Left lung (tissue), 4 donors: ENCODE measurements at regions not wholly inside any gene's neighbourhood (a gene's known extent, or its start where the extent isn't known, plus 50 kb on each side); places are given as distances from the start of the nearest gene placed in this dataset.

Experiments
- ATAC-seq: fragments of 200-7000 bp; cut with Tn5 transposase; one replicate; pipeline ENCODE4 v1.9.1; 2020; ENCODE audit warnings: moderate library complexity
- DNase-seq, 4 donors: peaks; one replicate each; pipeline ENCODE4 v3.0.0-alpha.2; 2013 to 2020
- H3K27ac ChIP-seq, 2 donors: fragments of 200-600 bp; sonication (generic) in 1 of 2; one replicate each; pipeline versions ENCODE4 v1.5.0 to v1.8.0; 2020 to 2021
- H3K27me3 ChIP-seq, 2 donors: fragments of 200-600 bp; sonication (generic) in 1 of 2; one replicate each; pipeline versions ENCODE4 v1.5.0 to v1.8.0; 2020 to 2021
- H3K36me3 ChIP-seq, 2 donors: fragments of 200-600 bp; sonication (generic) in 1 of 2; one replicate each; pipeline versions ENCODE4 v1.5.0 to v1.8.0; 2020 to 2021
- H3K4me1 ChIP-seq, 2 donors: fragments of 200-600 bp; one replicate each; pipeline ENCODE4 v1.8.0; 2021
- H3K4me3 ChIP-seq, 2 donors: fragments of 200-600 bp; sonication (generic) in 1 of 2; one replicate each; pipeline versions ENCODE4 v1.5.0 to v1.8.0; 2020 to 2021; ENCODE audit warnings: mild to moderate bottlenecking in 1 of 2
- H3K9me3 ChIP-seq, 2 donors: fragments of 200-600 bp; sonication (generic) in 1 of 2; one replicate each; pipeline versions ENCODE4 v1.5.0 to v1.8.0; 2020 to 2021
- intact Hi-C, 2 donors: fragments of 100-400 bp; cut with DNase I; formaldehyde crosslinking; loops; one replicate each; pipeline versions ENCODE4 v1.11.2 to v1.14.2; 2022
- TF ChIP-seq, protein P1 (sequence below), 2 donors: fragments of 200-600 bp; sonication (generic) in 1 of 2; IDR thresholded peaks; one replicate each; pipeline versions ENCODE4 v1.5.0 to v1.8.0; 2021; ENCODE audit warnings: antibody characterized with exemption in 2 of 2
- donor health status: DM: no; HTN: yes; CAD: no.
- donor health status: DM: no; HTN: no; CAD: no.

DNA sequence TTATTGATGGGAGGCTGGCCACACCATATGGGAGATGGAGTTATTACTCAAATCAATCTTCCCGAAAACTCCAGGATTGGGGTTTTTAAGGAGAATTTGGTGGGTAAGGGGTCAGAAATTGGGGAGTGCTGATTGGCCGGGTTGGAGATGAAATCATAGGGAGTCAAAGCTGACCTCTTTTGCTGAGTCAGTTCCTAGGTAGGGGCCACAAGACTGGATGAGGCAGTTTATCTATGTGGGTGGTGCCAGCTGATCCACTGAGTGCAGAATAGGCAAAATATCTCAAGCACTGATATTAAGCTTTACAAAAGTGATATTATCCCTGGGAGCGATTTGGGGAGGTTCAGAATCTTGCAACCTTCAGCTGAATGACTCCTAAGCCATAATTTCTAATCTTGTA is 75.7 kb upstream of the CLINT1 start:
- Histone ChIP-seq H3K27me3 (no peaks in the 10 kb centered on the region), H3K27ac (no peak overlapping the region), H3K4me3 (no peak overlapping the region), H3K36me3 (no peaks in the 10 kb centered on the region), H3K9me3 (no peaks in the 10 kb centered on the region), H3K4me1 (no peaks in the 10 kb centered on the region)
- ATAC-seq (no peak), DNase-seq (no peak)
- TF ChIP-seq, protein P1, sequence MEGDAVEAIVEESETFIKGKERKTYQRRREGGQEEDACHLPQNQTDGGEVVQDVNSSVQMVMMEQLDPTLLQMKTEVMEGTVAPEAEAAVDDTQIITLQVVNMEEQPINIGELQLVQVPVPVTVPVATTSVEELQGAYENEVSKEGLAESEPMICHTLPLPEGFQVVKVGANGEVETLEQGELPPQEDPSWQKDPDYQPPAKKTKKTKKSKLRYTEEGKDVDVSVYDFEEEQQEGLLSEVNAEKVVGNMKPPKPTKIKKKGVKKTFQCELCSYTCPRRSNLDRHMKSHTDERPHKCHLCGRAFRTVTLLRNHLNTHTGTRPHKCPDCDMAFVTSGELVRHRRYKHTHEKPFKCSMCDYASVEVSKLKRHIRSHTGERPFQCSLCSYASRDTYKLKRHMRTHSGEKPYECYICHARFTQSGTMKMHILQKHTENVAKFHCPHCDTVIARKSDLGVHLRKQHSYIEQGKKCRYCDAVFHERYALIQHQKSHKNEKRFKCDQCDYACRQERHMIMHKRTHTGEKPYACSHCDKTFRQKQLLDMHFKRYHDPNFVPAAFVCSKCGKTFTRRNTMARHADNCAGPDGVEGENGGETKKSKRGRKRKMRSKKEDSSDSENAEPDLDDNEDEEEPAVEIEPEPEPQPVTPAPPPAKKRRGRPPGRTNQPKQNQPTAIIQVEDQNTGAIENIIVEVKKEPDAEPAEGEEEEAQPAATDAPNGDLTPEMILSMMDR (IDR thresholded peaks at IDR 0.05) = no peak
- intact Hi-C loops = no loop called here

DNA sequence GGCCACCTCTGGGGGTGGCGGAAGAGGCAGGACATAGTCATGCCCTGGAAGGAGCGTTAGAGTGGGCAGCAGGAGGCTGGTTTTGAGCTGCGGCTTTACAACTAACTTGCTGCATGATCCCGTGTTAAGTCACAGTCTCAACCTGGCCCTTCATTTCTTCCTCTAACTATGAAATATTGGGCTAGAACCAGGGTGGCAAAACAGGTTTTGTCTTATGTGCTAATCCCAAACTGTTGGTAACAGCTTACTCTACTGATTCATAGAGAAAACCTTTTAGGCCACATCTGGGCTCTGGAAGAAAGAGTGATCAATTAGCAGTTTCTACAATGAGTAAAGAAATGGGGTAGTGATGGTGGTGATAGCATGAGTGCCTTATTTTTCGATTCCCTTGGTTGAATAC is 74.1 kb upstream of the CLINT1 start:
- Histone ChIP-seq H3K36me3 (no peaks in the 10 kb centered on the region), H3K27ac (no peak overlapping the region), H3K4me1 (no peaks in the 10 kb centered on the region), H3K27me3 (no peaks in the 10 kb centered on the region), H3K4me3 (no peak overlapping the region), H3K9me3 (no peaks in the 10 kb centered on the region)
- TF ChIP-seq, protein P1 (IDR thresholded peaks at IDR 0.05) = no peak
- ATAC-seq (no peak), DNase-seq (no peak)
- intact Hi-C loops = no loop called here

DNA sequence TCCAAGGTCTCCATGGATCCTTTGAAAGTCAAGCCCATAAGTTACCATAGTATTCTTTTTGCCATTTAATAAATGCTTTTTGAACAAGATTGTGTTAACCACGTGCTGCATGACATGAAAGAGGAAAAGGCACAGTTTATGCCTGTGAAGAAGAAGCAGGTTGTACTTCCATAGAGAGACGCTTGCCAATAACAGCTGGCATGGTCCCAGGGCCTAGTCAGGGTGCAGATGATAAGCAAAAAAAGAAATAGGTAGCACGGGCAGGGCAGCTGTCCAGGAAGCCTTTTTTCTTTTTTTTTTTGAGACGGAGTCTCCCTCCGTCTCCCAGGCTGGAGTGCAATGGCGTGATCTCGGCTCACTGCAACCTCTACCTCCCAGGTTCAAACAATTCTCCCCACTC is 71.8 kb upstream of the CLINT1 start:
- H3K4me3 ChIP-seq = no peak overlapping the region
- no peaks in the 10 kb centered on the region for H3K4me1 ChIP-seq
- no peaks in the 10 kb centered on the region for H3K9me3 ChIP-seq
- no peak for DNase-seq
- intact Hi-C loops = no loop called here
- no peak for ATAC-seq
- H3K36me3 ChIP-seq = no peaks in the 10 kb centered on the region
- no peaks in the 10 kb centered on the region for H3K27me3 ChIP-seq
- H3K27ac ChIP-seq = no peak overlapping the region
- TF ChIP-seq, protein P1 (IDR thresholded peaks at IDR 0.05) = no peak

DNA sequence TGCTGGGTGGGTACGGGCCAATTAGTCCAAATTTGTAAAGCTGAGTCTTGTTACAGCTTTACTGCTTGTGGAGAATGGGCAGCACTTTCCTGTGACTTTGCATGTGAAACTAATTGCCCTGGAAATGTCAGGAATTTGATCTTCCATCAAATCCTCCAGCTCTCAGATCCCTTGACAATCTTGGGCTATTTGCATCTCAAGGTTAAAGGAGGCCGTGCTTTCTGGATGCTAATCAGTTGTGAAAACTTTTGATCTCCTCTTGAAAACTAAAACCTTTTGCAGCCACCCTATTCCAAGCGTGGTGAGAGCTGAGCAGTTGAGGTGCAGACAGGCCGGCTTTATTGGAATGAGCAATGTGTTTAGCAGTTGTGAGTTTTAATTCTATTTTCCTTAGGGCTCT is 68.0 kb upstream of the CLINT1 start:
- Histone ChIP-seq H3K27ac (no peak overlapping the region), H3K27me3 (no peaks in the 10 kb centered on the region), H3K4me3 (no peak overlapping the region), H3K36me3 (no peaks in the 10 kb centered on the region), H3K9me3 (no peaks in the 10 kb centered on the region), H3K4me1 (no peaks in the 10 kb centered on the region)
- DNase-seq (no peak), ATAC-seq (no peak)
- TF ChIP-seq, protein P1 (IDR thresholded peaks at IDR 0.05) = no peak
- intact Hi-C loops = no loop called here

DNA sequence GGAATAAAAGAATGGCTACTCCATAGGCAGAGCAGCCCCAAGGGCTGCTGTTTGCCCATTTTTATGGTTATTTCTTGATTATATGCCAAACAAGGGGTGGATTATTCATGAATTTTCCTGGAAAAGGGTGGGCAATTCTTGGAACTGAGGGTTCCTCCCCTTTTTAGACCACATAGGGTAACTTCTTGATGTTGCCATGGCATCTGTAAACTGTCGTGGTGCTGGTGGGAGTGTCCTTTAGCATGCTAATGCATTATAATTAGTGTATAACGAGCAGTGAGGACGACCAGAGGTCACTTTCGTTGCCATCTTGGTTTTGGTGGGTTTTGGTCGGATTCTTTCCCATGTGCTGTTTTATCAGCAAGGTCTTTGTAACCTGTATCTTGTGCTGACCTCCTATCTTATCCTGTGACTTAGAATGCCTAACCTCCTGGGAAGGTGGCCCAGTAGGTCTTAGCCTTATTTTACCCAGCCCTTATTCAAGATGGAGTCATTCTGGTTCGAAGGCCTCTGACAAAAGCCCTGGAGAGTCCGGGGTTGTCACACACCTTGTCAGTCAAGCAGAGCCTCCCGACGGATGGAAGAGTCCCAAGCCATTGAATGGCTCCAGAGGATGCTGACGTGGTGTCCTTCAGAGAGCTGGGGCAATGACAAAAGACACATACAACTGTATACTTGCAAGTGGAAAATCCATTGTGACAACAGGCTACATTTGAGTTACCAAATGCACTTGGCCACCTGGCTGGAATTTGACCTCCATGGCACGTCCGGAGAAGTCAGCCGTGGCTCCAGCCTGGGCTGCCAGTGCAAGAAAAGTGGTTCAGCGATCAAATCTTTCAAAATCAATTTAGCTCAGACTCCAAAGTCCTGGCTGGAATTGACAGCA is 67.1 kb upstream of the CLINT1 start:
- TF ChIP-seq, protein P1 (IDR thresholded peaks at IDR 0.05) = no peak
- Histone ChIP-seq H3K4me1 (no peaks in the 10 kb centered on the region), H3K36me3 (no peaks in the 10 kb centered on the region), H3K9me3 (no peaks in the 10 kb centered on the region), H3K27me3 (no peaks in the 10 kb centered on the region), H3K27ac (no peak overlapping the region), H3K4me3 (no peak overlapping the region)
- ATAC-seq (no peak), DNase-seq (no peak)
- intact Hi-C loops = no loop called here
